Mucosa of descending colon (tissue), 3 donors: ENCODE measurements at regions not wholly inside any gene's neighbourhood (a gene's known extent, or its start where the extent isn't known, plus 50 kb on each side); places are given as distances from the start of the nearest gene placed in this dataset.

Source experiments
- ATAC-seq: fragments of 200-7000 bp; cut with Tn5 transposase; one replicate; pipeline ENCODE4 v1.9.1; 2020; ENCODE audit warnings: mild to moderate bottlenecking, moderate library complexity
- DNase-seq, 3 donors: peaks; one replicate each; pipeline ENCODE4 v3.0.0-alpha.2; 2020
- H3K36me3 ChIP-seq: fragments of 200-600 bp; one replicate; pipeline ENCODE4 v1.8.0; 2021; ENCODE audit warnings: low read depth, mild to moderate bottlenecking
- H3K4me1 ChIP-seq: fragments of 200-600 bp; one replicate; pipeline ENCODE4 v1.8.0; 2021; ENCODE audit warnings: low read depth, mild to moderate bottlenecking
- H3K4me3 ChIP-seq: fragments of 200-600 bp; one replicate; pipeline ENCODE4 v1.8.0; 2021; ENCODE audit warnings: mild to moderate bottlenecking
- H3K9me3 ChIP-seq: fragments of 200-600 bp; one replicate; pipeline ENCODE4 v1.8.0; 2021; ENCODE audit warnings: mild to moderate bottlenecking
- intact Hi-C, 2 donors: fragments of 100-400 bp; cut with DNase I in 1 of 2; cut with micrococcal nuclease in 1 of 2; formaldehyde crosslinking; loops; one replicate each; pipeline versions ENCODE4 v1.11.0 to v1.11.1; 2022; cut with DNase I, micrococcal nuclease
- TF ChIP-seq, protein P1 (sequence below): fragments of 200-600 bp; IDR thresholded peaks from one replicate; pipeline ENCODE4 v1.8.0; 2022; ENCODE audit warnings: antibody characterized with exemption, mild to moderate bottlenecking
- donor health status: DM: no; HTN: no; CAD: no; lungs with moderate emphysema.
- donor health status: DM: no; HTN: no; CAD: no.
- donor health status: DM: no; HTN: yes; CAD: no.

- Histone ChIP-seq H3K9me3 (no peaks in the 10 kb centered on the region), H3K4me3 (no peak overlapping the region), H3K4me1 (no peaks in the 10 kb centered on the region), H3K36me3 (no peaks in the 10 kb centered on the region)
- ATAC-seq: peak; percentile 33
- intact Hi-C loops: no loop called here
- DNase-seq: no peak
- TF ChIP-seq, protein P1, sequence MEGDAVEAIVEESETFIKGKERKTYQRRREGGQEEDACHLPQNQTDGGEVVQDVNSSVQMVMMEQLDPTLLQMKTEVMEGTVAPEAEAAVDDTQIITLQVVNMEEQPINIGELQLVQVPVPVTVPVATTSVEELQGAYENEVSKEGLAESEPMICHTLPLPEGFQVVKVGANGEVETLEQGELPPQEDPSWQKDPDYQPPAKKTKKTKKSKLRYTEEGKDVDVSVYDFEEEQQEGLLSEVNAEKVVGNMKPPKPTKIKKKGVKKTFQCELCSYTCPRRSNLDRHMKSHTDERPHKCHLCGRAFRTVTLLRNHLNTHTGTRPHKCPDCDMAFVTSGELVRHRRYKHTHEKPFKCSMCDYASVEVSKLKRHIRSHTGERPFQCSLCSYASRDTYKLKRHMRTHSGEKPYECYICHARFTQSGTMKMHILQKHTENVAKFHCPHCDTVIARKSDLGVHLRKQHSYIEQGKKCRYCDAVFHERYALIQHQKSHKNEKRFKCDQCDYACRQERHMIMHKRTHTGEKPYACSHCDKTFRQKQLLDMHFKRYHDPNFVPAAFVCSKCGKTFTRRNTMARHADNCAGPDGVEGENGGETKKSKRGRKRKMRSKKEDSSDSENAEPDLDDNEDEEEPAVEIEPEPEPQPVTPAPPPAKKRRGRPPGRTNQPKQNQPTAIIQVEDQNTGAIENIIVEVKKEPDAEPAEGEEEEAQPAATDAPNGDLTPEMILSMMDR: no peak
Observed at GRCh38 chr2:48249631-48250473, 64.6 kb upstream of the FOXN2 start.

DNA sequence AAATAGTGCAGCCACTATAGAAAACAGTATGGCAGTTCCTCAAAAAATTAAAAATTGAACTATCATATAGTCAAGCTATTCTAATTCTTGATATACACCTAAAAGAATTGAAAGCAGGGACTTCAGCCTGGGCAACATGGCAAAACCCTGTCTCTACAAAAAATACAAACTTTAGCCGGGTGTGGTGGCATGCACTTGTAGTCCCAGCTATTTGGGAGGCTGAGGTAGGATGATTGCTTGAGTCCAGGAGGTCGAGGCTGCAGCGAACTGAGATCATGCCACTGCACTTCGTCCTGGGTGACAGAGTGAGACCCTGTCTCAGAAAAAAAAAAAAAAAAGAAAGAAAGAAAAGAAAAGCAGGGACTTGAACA, 64.0 kb upstream of the FOXN2 start:
- intact Hi-C loops: no loop called here
- TF ChIP-seq, protein P1: no peak
- Histone ChIP-seq H3K4me1 (no peaks in the 10 kb centered on the region), H3K4me3 (no peak overlapping the region), H3K36me3 (no peaks in the 10 kb centered on the region), H3K9me3 (no peaks in the 10 kb centered on the region)
- no peak for DNase-seq
- ATAC-seq: no peak

- intact Hi-C loops: no loop called here
- Histone ChIP-seq H3K4me1 (no peaks in the 10 kb centered on the region), H3K4me3 (no peak overlapping the region), H3K9me3 (no peaks in the 10 kb centered on the region), H3K36me3 (no peaks in the 10 kb centered on the region)
- TF ChIP-seq, protein P1: no peak
- DNase-seq (no peak), ATAC-seq (no peak)
Observed at GRCh38 chr2:48250943-48251342, 63.5 kb upstream of the FOXN2 start.

GRCh38 chr2:48251437-48252148, 62.9 kb upstream of the FOXN2 start:
- TF ChIP-seq, protein P1: no peak
- DNase-seq (no peak), ATAC-seq (no peak)
- intact Hi-C loops: no loop called here
- Histone ChIP-seq H3K4me3 (no peak overlapping the region), H3K4me1 (no peaks in the 10 kb centered on the region), H3K9me3 (no peaks in the 10 kb centered on the region), H3K36me3 (no peaks in the 10 kb centered on the region)

GRCh38 chr2:48253301-48253700, 61.2 kb upstream of the FOXN2 start:
- TF ChIP-seq, protein P1: no peak
- intact Hi-C loops: no loop called here

More at GRCh38 chr2:48253301-48253700, 61.2 kb upstream of the FOXN2 start:
- Histone ChIP-seq H3K4me3 (no peak overlapping the region), H3K4me1 (no peaks in the 10 kb centered on the region), H3K9me3 (no peaks in the 10 kb centered on the region), H3K36me3 (no peaks in the 10 kb centered on the region)
- ATAC-seq (no peak), DNase-seq (no peak)
